NCI-H1930 (cell line): ENCODE measurements at regions not wholly inside any gene's neighbourhood (a gene's known extent, or its start where the extent isn't known, plus 50 kb on each side); places are given as distances from the start of the nearest gene placed in this dataset.

Source experiments
- DNase-seq, 2 experiments: peaks; one replicate each; lab custom pipeline; 2025; lab: John Stamatoyannopoulos, UW

DNA sequence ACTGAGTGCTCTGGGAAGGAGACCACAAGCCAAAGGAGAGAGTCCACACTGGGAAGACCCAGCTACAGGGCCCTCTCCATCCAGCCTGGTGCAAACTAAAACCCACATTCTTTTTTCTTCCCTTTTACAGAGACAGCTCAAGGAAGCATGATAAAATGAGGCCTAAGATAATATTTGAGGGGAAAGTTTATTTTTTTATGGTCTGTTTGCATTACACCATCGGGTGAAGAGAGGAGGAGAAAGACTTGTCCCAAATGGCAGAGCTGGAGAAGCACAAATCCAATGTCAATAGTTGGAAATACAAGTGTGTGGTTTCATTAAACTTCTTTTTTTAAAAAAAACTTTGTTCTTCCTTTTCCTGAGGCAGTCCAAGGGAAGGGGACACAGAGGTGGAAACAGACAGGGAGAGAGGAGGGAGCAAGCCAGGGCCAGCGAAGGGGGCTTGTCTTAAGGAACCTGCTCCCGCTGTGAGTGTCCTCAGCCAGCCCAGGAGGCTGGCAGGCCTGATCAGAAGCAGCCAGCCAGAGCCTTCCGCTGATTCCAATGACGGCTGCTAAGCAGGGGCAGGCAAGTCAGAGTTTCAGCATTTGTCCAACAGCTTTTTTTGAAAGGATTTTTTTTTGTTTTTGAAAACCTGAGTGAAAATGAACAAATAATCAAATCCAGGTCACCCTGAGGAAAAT is 203.8 kb upstream of the SIX2 start:
- DNase-seq, result no peak

DNA sequence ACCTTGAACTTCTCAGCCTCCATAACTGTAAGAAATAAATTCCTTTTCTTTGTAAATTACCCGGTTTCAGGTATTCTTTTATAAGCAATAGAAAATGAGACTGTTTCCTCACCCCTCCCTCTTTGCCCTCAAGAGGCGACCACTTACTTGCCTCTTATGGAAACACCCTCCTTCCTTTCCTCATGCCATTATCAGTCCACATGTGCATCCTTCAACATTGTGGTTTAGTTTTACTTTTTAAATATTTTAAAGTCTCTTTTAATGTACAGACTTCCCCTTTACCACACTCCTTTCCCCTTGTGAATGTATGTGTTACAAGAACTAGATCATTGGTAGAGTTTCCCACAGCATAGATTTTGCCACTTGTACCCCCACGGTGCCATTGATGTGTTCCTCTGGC is 202.4 kb upstream of the SIX2 start:
- no peak for DNase-seq

DNA sequence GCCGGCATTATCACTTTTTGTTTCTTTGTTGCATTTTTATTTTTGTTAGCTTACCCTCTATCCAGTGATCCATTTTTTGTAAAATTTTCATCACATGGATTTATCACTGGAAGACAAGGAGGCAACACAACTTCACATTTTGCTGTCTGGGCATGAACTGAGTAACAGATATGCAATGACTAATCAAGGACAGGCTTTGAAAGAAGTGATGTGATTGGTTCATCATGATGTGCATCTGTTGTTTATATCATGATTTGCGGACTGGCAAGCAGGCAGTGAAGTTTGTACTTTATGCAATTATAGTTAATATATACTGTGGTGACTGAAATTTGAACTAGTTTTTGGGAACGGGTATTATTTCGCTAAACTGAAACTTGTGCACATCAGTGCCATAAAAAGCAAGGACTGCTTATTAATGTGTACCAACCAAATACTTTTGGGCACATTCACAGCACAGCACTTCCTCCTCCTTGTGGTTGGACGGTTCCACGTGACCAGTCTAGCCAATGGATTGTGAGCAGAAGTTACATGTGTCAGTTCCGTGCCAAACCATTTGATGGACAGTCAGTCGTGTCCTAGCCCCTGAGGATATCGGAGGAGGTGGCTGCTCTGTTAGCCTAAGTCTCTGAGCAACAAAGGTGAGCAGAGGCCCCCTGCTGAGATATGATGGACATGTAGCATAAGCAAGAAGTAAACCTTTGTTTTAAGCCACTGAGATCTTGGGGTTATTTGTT is 201.4 kb upstream of the SIX2 start:
- no peak for DNase-seq

DNA sequence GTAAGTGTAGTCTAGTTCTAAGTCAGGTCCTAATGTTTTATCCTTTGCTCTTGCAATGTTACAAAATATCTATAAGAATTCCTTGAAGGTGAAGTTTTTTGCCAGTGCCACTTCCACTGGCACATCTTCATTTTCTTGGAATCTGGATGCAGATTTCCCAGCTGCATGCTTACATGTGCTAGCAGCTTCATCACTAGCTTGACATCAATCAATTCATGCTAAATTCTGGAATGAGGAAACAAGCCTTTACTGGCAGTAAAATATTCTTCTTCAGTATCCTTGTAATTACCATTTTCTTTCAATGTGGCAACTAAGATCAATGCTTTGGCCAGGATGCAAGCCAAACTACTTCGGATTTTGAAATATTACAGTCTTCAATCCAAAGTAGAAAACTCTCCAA is 200.6 kb upstream of the SIX2 start:
- DNase-seq, result no peak

DNA sequence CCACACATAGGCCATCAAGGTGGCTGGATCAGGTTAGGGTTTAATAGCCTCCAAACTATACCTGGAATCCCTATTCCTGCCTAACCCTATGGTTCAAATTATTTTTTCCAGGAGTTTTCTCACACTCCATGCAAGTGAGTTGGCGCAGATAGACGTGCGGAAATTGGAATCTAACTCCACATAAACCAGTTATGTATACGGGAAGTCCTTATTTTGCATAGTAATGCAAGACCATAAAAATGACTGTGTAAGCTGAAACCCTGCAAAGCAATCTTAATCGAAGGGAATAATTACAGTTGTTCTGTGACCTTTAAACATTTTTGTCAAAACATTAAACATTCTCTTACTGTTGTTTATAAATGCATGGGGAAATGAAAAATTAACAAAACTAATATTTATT is 200.1 kb upstream of the SIX2 start:
- DNase-seq, result no peak

DNA sequence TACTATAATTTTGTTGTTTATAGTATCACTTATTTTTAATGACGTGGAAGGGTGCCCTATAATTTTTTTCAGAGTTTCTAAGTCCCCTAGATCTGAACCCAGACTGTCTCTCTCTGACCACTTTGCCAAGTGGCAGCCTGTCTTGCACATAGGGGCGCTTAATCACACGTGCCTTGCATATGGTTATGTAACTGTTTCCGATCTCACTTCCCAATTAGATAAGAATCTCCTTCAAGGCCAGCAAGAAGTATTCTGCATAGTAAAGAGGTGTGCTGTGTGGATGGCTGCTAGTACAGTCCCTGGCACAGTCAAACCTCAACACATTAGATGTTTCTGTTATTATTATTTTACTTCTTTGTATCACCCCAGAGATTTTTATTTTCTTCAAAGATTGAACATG is 197.8 kb upstream of the SIX2 start:
- DNase-seq, result no peak

DNA sequence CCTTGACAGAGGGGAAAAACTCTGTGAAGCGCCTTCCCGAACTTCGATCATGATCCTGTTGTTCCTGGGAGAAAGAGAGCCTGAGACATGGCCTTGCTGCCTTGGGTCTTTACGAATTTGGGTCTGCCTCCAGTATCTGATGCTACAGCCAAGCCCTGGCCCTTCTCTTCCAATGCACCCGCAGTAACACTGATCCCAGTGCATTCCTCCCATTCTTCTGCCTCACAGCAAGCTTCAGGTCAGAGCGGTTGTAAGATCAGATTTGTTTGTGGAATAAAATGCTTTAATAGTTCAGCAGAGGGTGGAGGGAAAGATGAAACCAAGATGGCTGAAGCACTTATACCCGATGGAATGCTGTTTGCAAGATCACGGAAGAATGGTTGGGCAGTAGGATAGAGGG is 196.7 kb upstream of the SIX2 start:
- no peak for DNase-seq

DNA sequence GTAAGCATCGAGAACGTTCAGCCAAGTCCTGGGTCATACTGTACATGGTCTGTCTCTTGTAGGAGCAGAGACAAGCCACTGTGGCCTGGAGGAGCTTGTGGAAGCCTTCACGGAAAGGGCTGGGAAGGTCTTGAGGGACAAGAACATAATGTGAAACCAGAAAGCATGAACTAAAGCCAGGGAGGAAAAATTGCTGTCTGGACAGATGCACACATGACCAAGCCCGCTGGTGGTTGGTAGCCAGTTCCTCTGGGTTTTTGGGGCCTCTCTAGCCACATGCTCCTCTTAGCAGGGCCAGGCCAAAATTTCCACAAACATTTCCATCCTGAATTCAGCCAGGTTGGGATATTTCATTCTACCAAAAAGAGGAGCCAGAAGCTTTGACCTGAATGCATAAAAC is 196.2 kb upstream of the SIX2 start:
- DNase-seq, result no peak

DNA sequence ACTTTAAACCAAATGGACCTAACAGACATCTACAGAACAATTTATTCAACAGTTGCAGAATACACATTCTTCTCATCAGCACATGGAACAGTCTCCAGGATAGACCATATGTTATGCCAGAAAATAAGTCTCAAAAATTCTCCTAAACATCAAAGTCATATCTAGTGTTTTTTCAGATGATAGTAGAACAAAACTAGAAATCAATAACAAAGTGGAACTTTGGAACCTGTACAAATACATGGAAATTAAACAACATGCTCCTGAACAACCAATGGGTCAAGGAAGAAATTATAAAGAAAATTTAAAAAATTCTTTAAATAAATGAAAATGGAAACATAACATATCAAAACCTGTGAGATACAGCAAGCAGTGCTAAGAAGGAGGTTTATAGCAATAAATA is 194.1 kb upstream of the SIX2 start:
- no peak for DNase-seq

DNA sequence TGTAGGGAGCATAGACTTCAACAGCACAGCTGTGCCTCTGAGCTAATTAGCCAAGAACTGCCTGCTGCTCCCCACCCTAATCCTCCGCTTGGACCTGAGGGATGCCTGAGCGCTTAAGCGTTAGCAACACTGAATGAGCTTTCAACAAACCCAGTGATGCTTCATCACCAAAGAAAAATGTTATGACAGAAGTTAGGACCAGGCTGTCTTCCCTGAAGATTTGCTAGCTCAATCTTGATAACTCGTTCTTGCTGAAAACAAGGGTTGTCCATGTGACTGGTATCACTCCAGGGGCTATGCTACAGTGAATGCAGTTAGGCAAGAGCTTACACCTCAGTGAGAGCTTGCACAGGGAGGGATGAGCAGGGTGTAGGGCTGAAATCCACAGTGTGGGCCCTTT is 190.7 kb upstream of the SIX2 start:
- no peak for DNase-seq

DNA sequence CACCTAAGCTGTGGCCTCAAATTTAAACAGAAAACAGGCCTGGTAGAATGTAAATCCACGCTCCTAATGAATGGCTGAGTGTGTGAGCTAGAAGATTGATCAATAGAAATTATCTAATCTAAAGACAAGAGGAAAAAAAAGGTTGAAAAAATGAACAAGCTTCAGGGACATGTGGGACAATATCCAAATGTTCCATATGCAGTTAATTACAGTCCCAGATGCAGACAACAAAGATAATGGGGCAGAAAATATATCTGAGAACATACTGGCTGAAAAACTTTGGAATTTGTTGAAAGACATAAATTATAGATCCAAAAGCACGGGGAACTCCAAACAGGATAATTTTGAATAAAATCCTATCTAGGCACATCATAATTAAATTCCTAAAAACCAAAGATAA is 186.7 kb upstream of the SIX2 start:
- DNase-seq, result no peak

DNA sequence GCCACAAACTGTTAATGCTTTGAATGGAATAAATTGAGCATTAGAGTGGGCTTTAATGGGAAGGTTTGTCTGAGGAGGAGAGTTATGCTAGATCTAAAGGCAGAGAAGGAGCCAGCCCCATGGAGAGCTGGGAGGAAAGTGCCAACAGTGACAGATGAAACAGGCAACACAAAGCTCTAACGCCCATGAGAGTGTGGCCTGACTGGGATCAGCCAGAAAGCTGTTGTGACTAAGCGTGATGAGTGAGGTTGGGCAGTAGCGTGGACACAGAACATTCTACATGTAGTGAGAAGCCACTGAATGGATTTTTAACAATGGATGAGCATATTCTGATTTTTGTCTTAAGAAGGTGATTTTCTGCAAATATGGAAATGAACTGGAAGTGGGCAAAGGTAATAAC is 185.3 kb upstream of the SIX2 start:
- DNase-seq, result no peak

DNA sequence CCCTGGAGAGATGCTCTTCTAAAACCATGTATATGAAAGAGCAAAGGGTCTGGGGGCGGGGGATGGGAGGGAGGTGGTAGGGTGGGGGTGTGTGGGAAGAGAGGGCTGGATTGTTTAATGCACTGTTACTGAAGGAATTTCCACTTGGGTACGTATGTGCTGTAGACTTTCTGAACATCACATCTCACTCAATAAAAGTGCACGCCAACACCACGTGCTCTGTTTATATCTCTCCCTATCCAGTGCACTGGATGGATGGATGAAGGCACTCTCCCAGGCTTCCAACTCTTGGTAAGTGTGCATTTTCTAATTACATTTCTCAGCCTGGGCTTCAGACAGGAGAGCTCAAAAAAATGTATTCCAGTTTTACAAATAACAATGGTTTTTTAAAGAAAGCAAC is 184.3 kb upstream of the SIX2 start:
- no peak for DNase-seq

DNA sequence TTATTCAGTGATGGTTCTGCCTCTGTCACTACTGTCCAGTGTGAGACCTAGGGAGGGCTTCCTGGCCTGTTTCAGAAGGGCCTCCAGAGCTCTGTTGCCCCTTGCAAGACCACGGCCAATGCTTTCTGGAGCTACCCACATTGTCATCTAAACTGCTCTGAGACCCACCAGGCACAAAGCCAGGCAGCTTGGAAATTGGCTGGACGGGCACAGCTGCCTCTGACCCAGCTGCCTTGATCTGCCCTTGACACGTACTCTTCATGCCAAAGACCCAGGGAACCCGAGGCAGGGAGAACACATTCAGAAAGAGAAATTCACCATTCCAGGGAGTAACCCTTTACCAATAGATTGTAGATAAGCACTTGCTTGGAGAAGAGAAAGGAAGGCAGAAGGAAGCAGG is 183.7 kb upstream of the SIX2 start:
- DNase-seq, result no peak

DNA sequence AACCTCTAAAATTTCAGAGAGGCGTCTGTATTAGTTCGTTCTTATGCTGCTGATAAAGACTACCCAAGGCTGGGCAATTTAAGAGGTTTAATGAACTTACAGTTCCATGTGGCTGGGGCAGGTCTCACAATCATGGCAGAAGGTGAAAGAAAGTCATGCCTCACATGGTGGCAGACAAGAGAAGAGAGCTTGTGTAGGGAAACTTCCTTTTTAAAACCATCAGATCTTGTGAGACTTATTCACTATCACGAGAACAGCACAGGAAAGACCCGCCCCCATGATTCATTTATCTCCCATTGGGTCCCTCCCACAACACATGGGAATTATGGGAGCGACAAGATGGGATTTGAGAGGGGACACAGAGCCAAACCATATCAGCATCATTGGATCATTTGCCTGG is 183.2 kb upstream of the SIX2 start:
- DNase-seq, result no peak

DNA sequence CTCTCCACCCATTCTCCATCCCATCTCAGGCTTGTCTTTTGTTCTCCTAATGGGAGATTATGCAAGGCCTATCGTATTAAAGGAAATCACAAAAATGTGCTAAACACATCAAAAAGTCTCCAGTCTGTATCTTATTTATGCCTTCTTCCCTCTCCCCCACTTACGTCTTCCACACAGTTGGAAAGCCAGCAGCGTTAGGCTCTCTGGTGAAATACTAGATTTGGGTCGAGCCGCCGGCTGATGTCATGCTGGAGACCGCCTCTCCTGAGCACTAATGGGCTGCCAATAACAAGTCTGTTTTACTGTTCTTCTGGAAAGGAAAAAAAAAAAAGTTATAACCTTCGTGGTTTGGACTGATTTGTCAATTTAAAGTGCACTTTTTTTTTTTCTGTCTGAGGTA is 182.7 kb upstream of the SIX2 start:
- DNase-seq, result no peak

DNA sequence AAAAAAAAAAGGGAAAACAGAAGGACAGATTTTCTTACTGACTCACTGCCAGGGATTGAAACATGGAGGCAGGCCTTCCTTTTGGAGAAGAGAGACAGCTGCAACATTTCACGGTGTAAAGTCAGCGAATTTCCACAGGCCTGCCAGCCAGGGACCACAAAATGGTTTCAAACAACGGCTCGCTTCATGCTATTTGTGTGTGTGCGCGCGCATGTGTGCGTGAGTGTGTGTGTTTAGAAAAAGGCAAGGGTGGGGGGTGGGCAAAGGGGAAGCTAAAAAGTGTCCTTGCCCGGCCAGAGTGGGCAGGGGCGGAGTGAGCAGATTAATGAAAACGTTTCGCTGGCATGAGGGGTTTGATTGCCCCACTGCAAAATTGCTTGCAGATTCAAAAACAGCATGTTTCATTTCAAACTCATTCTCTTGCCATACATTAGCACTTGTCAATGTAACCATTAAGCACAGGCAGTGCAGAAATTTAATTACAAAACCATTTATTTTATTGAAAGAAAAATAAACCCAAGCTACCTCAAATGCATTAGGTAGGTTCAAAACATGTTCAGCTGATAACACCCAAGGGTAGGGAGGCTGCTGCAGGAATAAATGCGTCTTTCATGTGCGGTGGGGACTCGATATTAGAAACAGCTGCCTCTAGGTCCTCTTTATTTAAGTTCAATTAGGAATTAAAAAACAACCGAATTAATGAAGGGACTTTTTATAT is 182.1 kb upstream of the SIX2 start:
- no peak for DNase-seq

DNA sequence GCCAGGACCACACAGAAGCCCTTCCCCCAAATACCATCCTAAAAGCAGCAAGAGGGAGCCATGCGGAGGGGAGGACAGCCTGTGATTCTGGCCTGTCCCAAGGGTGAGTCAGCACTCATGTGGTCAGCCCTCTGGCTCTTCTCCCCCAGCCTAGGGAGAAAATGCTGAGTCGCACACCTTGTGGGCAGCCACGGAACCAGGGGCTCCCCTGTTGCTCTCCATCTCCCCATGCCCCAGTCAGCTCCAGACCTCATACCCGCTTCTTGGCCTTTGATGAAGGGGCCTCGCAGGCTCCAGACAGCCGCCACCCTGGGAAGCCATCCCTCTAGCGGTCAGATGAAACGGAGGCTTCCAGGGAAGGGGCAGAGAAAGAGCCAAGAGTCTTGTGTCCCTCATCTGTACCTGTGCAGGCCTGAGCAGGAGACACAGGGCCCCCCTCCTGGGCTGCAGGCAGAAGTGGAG is 181.3 kb upstream of the SIX2 start:
- no peak for DNase-seq

DNA sequence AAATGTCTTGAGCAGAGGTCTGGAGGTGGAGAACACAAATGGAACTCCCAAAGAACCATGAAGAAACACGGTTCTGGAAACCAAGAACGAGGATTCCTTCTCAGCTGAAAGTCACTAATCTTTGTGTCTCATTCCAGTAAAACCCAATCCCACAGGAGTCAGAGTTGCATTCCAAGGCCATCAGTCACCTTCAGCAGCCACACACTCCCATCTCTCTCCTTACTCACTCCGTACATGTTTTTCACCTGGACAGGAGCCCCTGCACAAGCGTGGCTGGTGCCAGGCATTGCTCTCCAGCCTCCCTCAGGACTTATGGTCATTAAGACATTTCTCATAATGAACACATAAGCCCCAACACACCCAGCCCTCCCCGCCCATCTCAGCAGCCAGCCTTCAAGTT is 175.4 kb upstream of the SIX2 start:
- no peak for DNase-seq

DNA sequence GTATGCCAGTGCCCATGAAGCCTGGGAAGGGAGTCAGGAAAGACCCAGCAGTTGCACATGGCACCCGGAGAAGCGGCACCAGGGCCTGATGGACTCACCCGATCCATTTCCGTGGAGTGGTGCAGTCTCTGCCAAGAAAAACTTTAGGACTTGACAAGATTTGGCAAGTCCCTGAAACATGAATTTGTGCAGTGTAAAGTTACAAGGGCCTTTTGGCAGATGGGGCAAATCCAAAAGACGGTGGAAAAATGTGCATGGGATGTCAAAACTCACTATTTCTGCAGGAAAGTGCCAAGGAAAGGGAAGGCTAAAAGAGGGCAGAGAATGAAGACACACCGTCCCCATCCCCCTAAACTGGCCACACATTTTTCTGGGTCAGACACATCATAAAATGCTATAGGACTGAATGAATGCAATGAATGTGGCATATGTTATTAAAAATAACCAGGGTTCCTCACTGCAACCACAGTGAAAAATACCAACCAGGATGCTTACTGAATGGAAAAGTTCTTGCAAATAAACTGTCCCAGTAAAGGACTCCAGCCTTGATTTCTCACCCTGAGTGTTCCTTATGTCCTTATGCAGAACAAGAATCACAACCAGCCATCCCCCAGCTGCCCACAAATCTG is 173.5 kb upstream of the SIX2 start:
- no peak for DNase-seq

DNA sequence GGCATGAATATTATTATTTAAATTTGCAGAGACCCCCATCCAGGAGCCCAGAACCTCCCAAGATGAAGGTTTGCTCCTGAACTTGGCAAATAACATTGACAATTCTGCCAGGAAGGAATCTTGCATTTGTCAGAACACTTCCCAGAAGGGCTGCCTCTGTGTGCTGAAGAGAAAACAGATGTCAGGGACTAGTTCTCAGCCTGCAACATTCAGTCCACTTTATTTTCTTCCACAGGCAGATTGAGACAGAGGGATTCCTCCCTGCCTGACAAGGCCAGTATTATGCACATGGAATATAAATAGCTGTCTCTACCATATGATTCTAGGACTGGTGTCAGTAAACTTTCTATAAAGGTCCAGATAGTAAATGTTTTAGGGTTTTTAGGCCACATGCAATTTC is 171.5 kb upstream of the SIX2 start:
- no peak for DNase-seq

DNA sequence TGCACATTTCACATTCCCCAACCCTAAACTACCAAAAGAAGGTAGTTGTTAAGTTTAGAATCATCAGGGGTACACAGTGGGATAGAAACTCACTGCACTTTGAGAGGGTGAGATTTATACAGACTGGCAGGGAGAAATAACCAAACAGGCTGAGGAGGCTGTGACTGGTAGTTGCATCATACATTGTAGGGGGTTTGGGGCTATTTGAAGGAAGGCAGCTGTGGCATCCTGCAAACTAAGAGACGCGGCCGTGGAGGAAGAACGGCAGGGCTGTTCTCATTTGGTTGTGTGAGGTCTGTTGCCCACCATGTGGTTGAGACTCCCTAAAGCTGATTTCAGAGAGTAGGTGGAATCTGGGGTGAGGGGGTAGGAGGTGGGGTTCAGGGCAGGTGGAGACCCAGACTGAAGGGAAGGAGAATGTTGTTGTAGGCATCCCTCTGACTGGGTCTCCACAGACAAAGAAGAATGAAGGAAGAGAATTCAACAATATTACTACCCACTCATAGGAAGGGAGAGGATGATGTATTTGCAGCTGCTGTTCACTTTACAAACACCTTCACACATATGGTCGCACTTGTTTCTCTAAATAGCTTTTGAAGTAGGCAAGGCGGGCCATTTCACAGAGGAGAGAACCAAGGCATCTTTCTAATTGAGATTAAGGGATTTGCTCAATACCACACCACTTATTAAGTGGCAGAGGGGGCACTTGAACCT is 170.9 kb upstream of the SIX2 start:
- DNase-seq, result no peak
